Astrocyte of the spinal cord (primary cell): ENCODE measurements at regions not wholly inside any gene's neighbourhood (a gene's known extent, or its start where the extent isn't known, plus 50 kb on each side); places are given as distances from the start of the nearest gene placed in this dataset.
"Not testable (repeated sequence)": the region's sequence is repeated elsewhere in the genome, so short reads cannot be mapped to it uniquely, and the experiment has no call there.

Experiments
- DNase-seq: peaks from one replicate; pipeline ENCODE4 v3.0.0; 2011; ENCODE audit warnings: low read depth, low spot score
- H3K4me3 ChIP-seq: 2 replicates; pipeline ENCODE4 v1.5.1; 2011; ENCODE audit warnings: low read depth, mild to moderate bottlenecking, low read length, moderate library complexity
- CTCF ChIP-seq: IDR thresholded peaks from 2 replicates; pipeline ENCODE4 v1.5.1; 2012; ENCODE audit warnings: low read depth, mild to moderate bottlenecking, low read length, inconsistent platforms
- in situ Hi-C: cut with HindIII; loops from 2 replicates; pipeline ENCODE4 v1.10.0; 2017; ENCODE audit warnings: low sequenced_read_pairs

- H3K4me3 ChIP-seq: no peak overlapping the region
- no peak for DNase-seq
- TF ChIP-seq CTCF: no peak
- in situ Hi-C loops: no loop called here
These were observed 240.6 kb upstream of the SGCG start for GRCh38 chr13:22940090-22940710.

- TF ChIP-seq CTCF: no peak
- no peak for DNase-seq
- in situ Hi-C loops: no loop called here
- no peak overlapping the region for H3K4me3 ChIP-seq
These were observed 240.0 kb upstream of the SGCG start for GRCh38 chr13:22940736-22941135.

DNA sequence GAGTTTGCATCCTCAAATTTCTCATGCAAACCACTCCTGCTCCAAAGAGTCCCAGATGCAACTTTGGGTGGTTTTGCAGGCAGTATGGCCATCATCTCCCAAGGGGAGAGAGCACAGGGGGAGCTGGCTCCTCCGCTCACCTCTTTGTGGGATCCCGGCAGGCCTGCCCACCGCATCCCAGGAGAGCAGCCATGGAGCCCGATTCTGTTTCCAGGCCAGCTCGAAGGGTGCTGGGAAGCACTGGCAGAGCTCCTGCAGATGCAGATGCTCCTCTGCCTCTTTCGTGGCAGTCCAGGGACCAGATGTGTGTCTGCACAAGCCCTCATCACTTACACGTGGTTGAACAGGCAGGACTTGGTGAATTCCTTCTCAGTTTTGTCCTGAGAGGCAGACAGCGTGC lies 239.3 kb upstream of the SGCG start:
- DNase-seq, H3K4me3 ChIP-seq, in situ Hi-C loops: not testable (repeated sequence)

DNA sequence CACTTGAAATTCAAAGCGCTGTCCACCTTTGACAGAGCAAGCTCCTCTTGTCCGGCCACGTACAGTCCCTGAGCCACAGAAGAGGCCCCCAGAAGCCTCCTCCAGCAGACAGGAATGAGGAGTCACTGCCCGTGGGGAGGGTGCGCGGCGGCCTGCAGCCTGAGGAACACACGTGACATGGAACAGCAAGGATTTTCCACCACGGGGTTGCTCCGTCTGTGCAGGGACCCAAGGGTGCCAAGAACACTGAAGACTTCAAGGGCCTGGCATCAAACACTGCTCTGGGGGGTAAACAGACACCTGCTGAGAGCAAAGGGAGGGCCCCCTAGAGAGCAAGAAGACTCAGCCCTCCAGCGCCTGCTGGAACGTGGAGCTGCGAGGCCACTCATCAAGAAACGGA lies 237.9 kb upstream of the SGCG start:
- in situ Hi-C loops, H3K4me3 ChIP-seq: not testable (repeated sequence)

DNA sequence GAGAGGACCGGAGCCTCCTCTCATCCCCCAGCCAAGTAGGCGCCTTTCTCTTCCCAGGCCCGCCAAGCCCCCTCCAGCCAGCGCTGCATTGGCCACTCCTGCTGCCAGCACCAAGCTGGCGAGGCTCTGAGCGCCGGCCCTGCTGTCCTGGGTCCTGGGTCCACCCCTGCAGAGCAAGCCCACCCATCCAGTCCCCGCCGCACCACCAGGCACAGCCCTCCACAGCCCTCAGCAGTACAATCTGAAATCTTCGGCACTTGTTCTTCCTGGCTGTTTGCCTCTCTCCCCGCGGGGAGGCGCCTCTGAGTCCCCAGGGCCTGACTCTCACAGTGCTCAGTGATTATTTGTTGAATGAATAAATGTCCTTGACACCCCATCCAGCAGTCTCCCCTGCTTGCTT lies 236.4 kb upstream of the SGCG start:
- no peak overlapping the region for H3K4me3 ChIP-seq
- DNase-seq: no peak
- no peak for TF ChIP-seq CTCF
- in situ Hi-C loops: no loop called here

More for the DNA sequence above, 237.9 kb upstream of the SGCG start:
- DNase-seq: not testable (repeated sequence)

- in situ Hi-C loops: no loop called here
- H3K4me3 ChIP-seq: no peak overlapping the region
- no peak for DNase-seq
- no peak for TF ChIP-seq CTCF
These were observed 235.2 kb upstream of the SGCG start for GRCh38 chr13:22945321-22946226.

DNA sequence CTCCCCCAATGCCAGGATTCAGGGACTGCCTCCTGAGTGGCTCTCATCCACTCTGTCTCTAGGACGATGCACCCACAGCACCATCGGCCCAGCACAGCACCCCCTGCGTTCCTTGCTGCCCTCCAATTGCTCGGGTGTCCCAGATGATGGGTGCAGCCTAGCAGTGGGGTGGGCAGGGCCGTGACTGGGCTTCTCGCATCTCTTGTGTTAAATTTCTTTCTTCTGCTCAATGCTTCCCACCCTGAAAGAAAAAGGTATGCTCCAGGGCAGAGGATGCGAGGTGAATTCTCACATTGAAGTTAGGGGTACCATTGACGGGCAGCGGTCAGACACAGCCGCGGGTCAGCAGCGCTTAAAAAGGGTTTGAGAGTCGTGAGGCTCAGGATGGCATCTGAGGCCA lies 232.4 kb upstream of the SGCG start:
- no peak for TF ChIP-seq CTCF
- no peak for DNase-seq
- no peak overlapping the region for H3K4me3 ChIP-seq
- in situ Hi-C loops: no loop called here

DNA sequence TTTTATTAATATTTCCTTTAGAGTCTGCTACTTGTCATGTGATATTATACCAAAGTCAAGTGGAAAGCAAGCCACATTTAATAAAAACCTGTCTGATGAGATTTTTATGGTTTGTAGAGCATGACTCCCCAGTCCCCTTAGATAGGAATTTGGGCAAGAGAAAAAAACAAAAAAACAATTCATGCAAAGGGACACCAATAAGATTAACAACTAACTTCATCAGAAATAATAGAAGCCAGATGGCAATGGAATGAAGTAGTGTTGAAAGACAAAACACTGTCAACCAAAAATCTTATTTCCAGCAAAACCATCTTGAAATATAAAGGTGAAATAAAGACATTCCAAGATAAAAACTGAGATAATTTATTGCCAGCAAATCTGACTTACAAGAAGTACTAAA lies 228.8 kb upstream of the SGCG start:
- H3K4me3 ChIP-seq, DNase-seq, in situ Hi-C loops: not testable (repeated sequence)

- H3K4me3 ChIP-seq, DNase-seq, in situ Hi-C loops: not testable (repeated sequence)
These were observed 225.6 kb upstream of the SGCG start for GRCh38 chr13:22955147-22955546.

- H3K4me3 ChIP-seq, in situ Hi-C loops, DNase-seq: not testable (repeated sequence)
These were observed 224.2 kb upstream of the SGCG start for GRCh38 chr13:22956456-22957115.

DNA sequence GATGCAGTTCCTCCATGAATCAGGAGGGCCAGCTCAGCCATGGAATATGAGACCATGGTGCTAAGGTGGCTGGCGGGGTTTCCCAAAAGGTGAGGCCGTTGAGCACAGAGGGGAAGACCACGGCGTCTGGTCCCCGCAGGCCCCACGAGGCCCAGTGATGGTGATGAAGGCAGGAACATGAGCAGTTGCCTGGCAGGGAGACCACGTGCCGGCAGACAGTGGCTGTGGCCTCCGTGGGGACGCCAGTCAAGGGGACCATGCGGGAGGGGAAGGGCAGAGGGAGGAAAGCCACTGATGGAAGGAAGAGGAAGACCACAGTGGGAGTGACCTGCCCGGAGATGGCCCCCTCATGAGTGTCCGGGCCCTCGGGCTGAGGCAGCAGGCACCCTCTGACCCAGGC lies 220.9 kb upstream of the SGCG start:
- in situ Hi-C loops, DNase-seq, H3K4me3 ChIP-seq: not testable (repeated sequence)
